ENCODE measurements at regions not wholly inside any gene's neighbourhood (a gene's known extent, or its start where the extent isn't known, plus 50 kb on each side); places are given as distances from the start of the nearest gene placed in this dataset.

- no peak for TF ChIP-seq CTCF (IDR thresholded peaks at IDR 0.05)
- no peak for TF ChIP-seq POLR2A (IDR thresholded peaks at IDR 0.05)
These were observed 64.4 kb upstream of the SLCO3A1 start for GRCh38 chr15:91789136-91789535.
